ENCODE measurements at regions not wholly inside any gene's neighbourhood (a gene's known extent, or its start where the extent isn't known, plus 50 kb on each side); places are given as distances from the start of the nearest gene placed in this dataset.

DNA sequence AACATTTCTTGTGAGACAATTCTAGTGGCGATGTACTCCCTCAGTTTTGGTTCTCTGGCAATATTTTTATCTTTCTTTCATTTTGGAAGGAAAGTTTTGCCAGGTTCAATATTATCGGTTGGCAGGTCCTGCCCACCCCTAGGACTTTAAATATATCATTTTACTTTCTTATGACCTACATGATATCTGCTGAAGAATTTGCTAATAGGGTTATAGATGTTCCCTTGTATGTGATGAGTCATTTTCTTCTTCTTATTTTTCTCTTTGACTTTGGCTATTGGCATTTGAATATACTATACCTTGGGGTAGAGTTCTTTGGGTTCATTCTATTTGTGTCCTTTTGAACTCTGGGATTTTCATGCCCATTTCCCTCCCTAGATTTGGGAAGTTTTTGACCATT is 89.7 kb downstream of the GMNC start:
- H3K27me3 ChIP-seq (replicated peaks; ENCODE audit: control insufficient read depth, insufficient read depth, low read length): no peaks in the 10 kb centered on the region
- Mint-ChIP-seq H3K4me3 (ENCODE audit: unreplicated experiment) (no peak overlapping the region), H3K27me3 (ENCODE audit: insufficient read depth, unreplicated experiment) (peaks cover 9% of the 10 kb centered on the region), H3K27ac (ENCODE audit: unreplicated experiment) (no peak overlapping the region), H3K4me1 (ENCODE audit: low read depth, unreplicated experiment) (no peaks in the 10 kb centered on the region), H3K9me3 (ENCODE audit: unreplicated experiment) (no peaks in the 10 kb centered on the region), H3K36me3 (ENCODE audit: insufficient read depth, unreplicated experiment) (no peaks in the 10 kb centered on the region)
- H3K9me3 ChIP-seq: no peaks in the 10 kb centered on the region
- POLR2A ChIA-PET: no interaction called here
- no peaks in the 10 kb centered on the region for H3K36me3 ChIP-seq (ENCODE audit: control insufficient read depth, insufficient read depth, low read length)
- DNase-seq: no peak
- CTCF ChIA-PET: no interaction called here
- BruUV-seq (replicated peaks): no TSS peak
- intact Hi-C loops (cut with micrococcal nuclease; ENCODE audit: unreplicated experiment): no loop called here
- H3K4me3 ChIP-seq (ENCODE audit: low read depth, low read length): no peak overlapping the region
- H3K4me1 ChIP-seq: no peaks in the 10 kb centered on the region
- TF ChIP-seq, protein P1, sequence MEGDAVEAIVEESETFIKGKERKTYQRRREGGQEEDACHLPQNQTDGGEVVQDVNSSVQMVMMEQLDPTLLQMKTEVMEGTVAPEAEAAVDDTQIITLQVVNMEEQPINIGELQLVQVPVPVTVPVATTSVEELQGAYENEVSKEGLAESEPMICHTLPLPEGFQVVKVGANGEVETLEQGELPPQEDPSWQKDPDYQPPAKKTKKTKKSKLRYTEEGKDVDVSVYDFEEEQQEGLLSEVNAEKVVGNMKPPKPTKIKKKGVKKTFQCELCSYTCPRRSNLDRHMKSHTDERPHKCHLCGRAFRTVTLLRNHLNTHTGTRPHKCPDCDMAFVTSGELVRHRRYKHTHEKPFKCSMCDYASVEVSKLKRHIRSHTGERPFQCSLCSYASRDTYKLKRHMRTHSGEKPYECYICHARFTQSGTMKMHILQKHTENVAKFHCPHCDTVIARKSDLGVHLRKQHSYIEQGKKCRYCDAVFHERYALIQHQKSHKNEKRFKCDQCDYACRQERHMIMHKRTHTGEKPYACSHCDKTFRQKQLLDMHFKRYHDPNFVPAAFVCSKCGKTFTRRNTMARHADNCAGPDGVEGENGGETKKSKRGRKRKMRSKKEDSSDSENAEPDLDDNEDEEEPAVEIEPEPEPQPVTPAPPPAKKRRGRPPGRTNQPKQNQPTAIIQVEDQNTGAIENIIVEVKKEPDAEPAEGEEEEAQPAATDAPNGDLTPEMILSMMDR (IDR thresholded peaks at IDR 0.05; ENCODE audit: insufficient read depth in 1 of 2, low read depth in 1 of 2, low read length in 1 of 2, severe bottlenecking in 1 of 2, unreplicated experiment in 1 of 2): no peak

DNA sequence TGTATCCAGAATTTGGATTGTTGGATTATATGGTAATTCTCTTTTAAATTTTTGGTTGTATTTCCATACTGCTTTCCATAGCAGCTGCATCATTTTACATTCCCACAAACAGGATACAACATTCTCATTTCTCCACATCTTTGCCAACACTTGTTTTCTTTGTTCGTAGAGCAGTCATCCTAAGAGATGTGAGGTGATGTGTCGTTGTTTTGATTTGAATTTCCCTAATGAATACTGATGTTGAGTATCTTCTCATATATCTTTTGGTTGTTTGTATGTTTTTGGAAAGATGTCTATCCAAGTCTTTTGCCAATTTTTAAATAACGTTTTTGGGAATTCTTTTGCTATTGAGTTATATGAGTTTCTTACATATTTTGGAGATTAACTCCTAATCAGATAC is 93.6 kb downstream of the GMNC start:
- peaks cover 11% of the 10 kb centered on the region for H3K27me3 Mint-ChIP-seq (ENCODE audit: insufficient read depth, unreplicated experiment)
- CTCF ChIA-PET: no interaction called here
- H3K27ac Mint-ChIP-seq (ENCODE audit: unreplicated experiment): no peak overlapping the region
- H3K36me3 ChIP-seq (ENCODE audit: control insufficient read depth, insufficient read depth, low read length): no peaks in the 10 kb centered on the region
- no peak overlapping the region for H3K4me3 ChIP-seq (ENCODE audit: low read depth, low read length)
- H3K36me3 Mint-ChIP-seq (ENCODE audit: insufficient read depth, unreplicated experiment): no peaks in the 10 kb centered on the region
- no peaks in the 10 kb centered on the region for H3K9me3 ChIP-seq
- no peak for DNase-seq
- H3K4me1 ChIP-seq: no peaks in the 10 kb centered on the region
- intact Hi-C loops (cut with micrococcal nuclease; ENCODE audit: unreplicated experiment): no loop called here
- no peaks in the 10 kb centered on the region for H3K9me3 Mint-ChIP-seq (ENCODE audit: unreplicated experiment)
- TF ChIP-seq, protein P1 (IDR thresholded peaks at IDR 0.05; ENCODE audit: insufficient read depth in 1 of 2, low read depth in 1 of 2, low read length in 1 of 2, severe bottlenecking in 1 of 2, unreplicated experiment in 1 of 2): no peak
- POLR2A ChIA-PET: no interaction called here
- H3K4me3 Mint-ChIP-seq (ENCODE audit: unreplicated experiment): no peak overlapping the region
- BruUV-seq (replicated peaks): no TSS peak
- H3K4me1 Mint-ChIP-seq (ENCODE audit: low read depth, unreplicated experiment): no peaks in the 10 kb centered on the region
- no peaks in the 10 kb centered on the region for H3K27me3 ChIP-seq (replicated peaks; ENCODE audit: control insufficient read depth, insufficient read depth, low read length)

DNA sequence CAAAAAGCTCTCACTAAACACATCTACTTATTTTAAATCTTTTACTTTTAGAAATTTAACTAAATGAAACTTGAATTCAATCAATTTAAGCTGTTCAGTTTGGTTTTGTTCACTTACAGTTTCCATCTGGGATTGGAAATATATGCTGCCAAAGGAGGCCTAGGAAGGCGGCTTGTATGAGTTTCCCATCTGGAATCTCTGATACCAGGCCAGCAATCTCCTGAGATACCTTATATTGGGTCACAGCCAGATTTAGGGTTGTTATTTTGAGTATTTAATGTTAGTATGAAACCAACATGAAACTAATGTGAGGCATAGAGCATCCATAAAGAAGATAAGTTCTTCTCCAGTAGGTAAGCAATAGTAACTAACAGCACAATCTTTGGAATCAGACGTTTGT is 94.6 kb downstream of the GMNC start:
- Mint-ChIP-seq H3K27me3 (ENCODE audit: insufficient read depth, unreplicated experiment) (peaks cover 7% of the 10 kb centered on the region), H3K4me1 (ENCODE audit: low read depth, unreplicated experiment) (no peaks in the 10 kb centered on the region), H3K4me3 (ENCODE audit: unreplicated experiment) (no peak overlapping the region), H3K36me3 (ENCODE audit: insufficient read depth, unreplicated experiment) (no peaks in the 10 kb centered on the region), H3K9me3 (ENCODE audit: unreplicated experiment) (no peaks in the 10 kb centered on the region), H3K27ac (ENCODE audit: unreplicated experiment) (no peak overlapping the region)
- DNase-seq: no peak
- TF ChIP-seq, protein P1 (IDR thresholded peaks at IDR 0.05; ENCODE audit: insufficient read depth in 1 of 2, low read depth in 1 of 2, low read length in 1 of 2, severe bottlenecking in 1 of 2, unreplicated experiment in 1 of 2): no peak
- intact Hi-C loops (cut with micrococcal nuclease; ENCODE audit: unreplicated experiment): no loop called here
- no TSS peak for BruUV-seq (replicated peaks)
- ChIA-PET POLR2A (no interaction called here), CTCF (no interaction called here)
- Histone ChIP-seq H3K4me1 (no peaks in the 10 kb centered on the region), H3K36me3 (ENCODE audit: control insufficient read depth, insufficient read depth, low read length) (no peaks in the 10 kb centered on the region), H3K4me3 (ENCODE audit: low read depth, low read length) (no peak overlapping the region), H3K27me3 (replicated peaks; ENCODE audit: control insufficient read depth, insufficient read depth, low read length) (no peaks in the 10 kb centered on the region), H3K9me3 (no peaks in the 10 kb centered on the region)

Measured in Caco-2 (cell line).